ENCODE measurements at regions not wholly inside any gene's neighbourhood (a gene's known extent, or its start where the extent isn't known, plus 50 kb on each side); places are given as distances from the start of the nearest gene placed in this dataset.

DNA sequence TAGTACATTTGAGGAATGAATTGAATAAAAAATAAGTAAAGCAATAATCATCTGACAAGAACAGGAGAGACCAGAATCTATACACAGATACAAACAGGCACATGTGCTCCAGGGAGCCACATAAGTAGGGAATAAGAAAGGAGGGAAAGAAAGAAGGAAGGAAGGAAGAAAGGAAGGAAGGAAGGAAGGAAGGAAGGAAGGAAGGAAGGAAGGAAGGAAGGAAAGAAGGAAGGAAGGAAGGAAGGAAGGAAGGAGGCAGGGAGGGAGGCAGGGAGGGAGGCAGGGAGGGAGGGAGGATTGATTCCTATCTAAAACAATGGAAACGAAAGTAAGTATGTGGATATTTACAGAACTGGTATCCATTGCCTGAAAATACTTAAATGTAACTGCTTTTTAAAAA, 475.8 kb downstream of the NLGN4X start:
- TF ChIP-seq CTCF (conservative IDR thresholded peaks at IDR 0.05; ENCODE audit: low read depth, low read length): no peak
- TF ChIP-seq EZH2 (IDR thresholded peaks at IDR 0.05; ENCODE audit: low read length, unreplicated experiment): no peak
- no peak for TF ChIP-seq EZH2phosphoT487 (IDR thresholded peaks at IDR 0.05; ENCODE audit: borderline replicate concordance, low read length)
